Omental fat pad (tissue), 3 donors: ENCODE measurements at regions not wholly inside any gene's neighbourhood (a gene's known extent, or its start where the extent isn't known, plus 50 kb on each side); places are given as distances from the start of the nearest gene placed in this dataset.

Experiments used
- ATAC-seq: fragments of 150-250 bp; one replicate; pipeline ENCODE4 v1.9.1; 2016; ENCODE audit warnings: mild to moderate bottlenecking, moderate library complexity; ENCODE audit not compliant: low FRiP score
- DNase-seq: peaks from one replicate; pipeline ENCODE4 v3.0.0-alpha.2; 2019; ENCODE audit warnings: low spot score
- TF ChIP-seq, protein P1 (sequence below), 3 donors: fragments of 450-650 bp; IDR thresholded peaks; one replicate each; pipeline ENCODE4 v1.5.1; 2016 to 2017; ENCODE audit warnings: antibody characterized with exemption in 3 of 3, mild to moderate bottlenecking in 3 of 3, moderate library complexity in 2 of 3

DNA sequence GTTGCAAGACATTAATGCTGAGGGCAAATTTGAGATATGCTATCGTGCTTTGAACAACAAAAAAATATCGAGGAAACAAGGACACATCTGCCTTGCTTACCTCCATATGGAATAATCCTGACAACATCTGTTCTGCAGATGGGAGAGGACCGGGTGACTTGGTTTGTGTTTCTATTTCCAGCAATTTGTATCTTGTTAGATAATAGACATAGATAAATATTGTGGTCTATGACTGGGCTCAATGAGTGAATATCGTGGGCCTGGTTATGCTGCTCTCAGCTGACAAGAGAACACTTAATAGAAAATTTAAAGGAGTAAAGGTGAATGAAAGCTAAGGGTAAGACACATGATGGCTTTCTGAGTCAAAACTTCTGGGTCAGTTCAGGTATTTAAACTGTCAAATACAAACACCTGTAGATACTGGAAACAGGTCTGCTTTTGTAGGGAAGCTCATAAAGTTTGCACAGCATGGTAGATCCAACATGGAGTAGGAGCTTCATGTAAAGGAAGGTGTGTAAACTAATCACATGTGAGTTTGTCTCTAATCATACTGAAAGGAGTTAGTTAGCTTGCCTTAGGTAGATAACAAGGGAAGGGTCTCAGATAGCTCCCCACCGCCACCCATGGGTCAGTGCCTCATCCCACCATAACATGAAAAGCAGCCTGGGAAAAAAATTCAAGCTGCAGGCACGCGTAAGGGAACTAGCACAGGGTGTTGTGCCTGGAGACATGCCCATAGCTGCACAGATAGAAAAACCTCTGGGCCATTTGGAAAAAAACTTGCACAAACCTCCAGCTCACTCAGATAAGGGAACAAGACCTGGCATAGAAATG lies 904.1 kb upstream of the EPHA5 start:
- TF ChIP-seq, protein P1, sequence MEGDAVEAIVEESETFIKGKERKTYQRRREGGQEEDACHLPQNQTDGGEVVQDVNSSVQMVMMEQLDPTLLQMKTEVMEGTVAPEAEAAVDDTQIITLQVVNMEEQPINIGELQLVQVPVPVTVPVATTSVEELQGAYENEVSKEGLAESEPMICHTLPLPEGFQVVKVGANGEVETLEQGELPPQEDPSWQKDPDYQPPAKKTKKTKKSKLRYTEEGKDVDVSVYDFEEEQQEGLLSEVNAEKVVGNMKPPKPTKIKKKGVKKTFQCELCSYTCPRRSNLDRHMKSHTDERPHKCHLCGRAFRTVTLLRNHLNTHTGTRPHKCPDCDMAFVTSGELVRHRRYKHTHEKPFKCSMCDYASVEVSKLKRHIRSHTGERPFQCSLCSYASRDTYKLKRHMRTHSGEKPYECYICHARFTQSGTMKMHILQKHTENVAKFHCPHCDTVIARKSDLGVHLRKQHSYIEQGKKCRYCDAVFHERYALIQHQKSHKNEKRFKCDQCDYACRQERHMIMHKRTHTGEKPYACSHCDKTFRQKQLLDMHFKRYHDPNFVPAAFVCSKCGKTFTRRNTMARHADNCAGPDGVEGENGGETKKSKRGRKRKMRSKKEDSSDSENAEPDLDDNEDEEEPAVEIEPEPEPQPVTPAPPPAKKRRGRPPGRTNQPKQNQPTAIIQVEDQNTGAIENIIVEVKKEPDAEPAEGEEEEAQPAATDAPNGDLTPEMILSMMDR (IDR thresholded peaks at IDR 0.05): no peak
- peak; percentile 57 for ATAC-seq
- DNase-seq: no peak

DNA sequence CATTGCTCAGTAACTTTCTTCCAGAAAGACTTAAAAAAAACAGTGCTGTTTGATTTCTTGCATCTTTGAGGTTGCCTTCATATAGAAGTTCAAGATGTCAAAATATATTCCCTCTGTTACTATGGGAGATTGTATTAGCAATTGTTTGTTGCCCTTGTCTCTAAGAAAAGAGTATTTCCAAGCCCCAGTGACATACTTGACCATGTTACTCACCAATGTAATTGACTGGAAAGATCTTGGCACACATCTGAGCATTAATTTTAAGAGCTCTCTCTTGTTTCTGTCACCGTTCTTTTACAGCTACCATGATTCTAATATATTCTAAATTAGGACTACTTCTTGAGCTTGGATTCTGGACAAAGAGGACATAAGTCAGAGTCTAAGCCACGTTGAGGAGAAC lies 902.7 kb upstream of the EPHA5 start:
- no peak for DNase-seq
- peak; percentile 38 for ATAC-seq
- TF ChIP-seq, protein P1 (IDR thresholded peaks at IDR 0.05): no peak

DNA sequence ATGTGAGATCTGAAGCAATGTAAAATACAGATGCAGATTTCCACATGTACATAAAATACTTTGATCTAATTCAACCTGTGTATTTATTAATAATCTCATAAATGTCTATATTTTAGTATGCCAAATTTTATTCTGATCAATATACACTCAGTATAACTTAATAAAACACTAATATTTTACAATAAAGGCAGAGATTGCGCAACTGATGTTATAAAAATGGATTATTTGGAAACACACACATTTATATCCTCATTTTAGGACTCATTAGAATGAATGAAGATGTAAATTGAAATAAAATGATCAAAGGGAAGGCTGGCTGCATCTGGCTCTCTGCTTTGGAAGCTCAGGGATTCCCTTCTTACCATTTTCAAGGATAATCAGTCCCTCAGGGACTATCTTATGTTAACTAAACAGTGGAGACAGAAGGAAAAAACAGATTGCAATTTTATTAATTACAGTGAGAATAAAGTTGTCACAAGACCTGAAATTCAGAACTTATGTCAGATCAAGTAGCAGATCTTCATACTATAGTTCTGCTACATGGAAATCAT lies 900.9 kb upstream of the EPHA5 start:
- no peak for ATAC-seq
- DNase-seq: no peak
- TF ChIP-seq, protein P1 (IDR thresholded peaks at IDR 0.05): no peak

DNA sequence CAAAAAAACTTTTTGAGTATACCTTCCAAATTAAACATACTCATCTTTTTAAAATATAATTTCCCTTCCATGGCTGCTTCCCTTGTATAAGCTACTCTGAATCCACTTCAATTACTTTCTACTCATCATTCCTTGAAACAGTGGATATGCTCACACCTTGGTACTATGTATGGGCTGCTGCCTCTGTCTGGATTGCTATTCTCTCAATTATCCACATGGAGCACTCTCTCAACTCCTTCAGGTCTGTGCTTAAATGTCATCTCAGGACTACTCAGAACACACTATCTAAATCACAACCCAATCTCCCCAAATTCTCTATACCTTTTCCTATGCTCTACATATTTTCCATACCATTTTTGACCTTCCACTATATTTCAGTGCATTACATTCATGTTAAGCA lies 898.9 kb upstream of the EPHA5 start:
- ATAC-seq (no peak), DNase-seq (no peak)
- TF ChIP-seq, protein P1 (IDR thresholded peaks at IDR 0.05): no peak

DNA sequence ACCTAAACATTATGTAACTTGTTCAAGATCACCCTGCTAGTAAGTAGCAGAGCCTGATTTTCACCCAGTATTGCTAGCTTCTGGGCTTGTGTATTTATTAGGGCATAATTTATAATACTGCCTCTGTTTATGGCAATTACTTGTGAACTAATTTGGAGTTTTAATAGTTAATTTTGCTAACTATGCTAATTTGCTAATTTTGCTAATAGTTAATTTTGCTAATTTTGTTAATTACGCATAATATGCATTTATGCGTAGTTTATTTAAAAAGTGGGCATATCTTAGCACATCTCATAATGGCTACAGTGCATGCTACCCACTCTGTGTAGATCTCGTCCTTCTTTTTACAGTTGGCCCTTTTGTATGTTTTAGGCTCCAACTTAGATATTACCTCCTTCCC lies 898.1 kb upstream of the EPHA5 start:
- ATAC-seq (no peak), DNase-seq (no peak)
- TF ChIP-seq, protein P1 (IDR thresholded peaks at IDR 0.05): no peak

DNA sequence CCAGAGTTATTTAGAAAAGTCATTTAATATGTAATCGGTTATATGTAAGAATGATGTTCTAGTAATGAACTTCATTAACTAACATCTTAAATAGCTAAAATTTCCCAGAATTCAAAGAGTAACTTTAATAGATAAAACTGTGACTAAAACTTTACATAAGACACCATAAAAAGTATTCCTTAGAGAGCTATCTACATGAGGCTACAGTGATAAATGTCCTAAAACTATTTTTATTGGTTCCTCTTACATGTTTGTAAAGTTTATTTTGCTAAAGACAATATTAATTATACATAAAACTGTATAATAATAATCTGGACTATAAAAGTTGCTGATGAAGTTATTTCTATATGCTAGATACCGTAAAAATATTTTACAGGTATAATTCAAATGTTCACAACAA lies 897.7 kb upstream of the EPHA5 start:
- DNase-seq: no peak
- ATAC-seq: no peak
- TF ChIP-seq, protein P1 (IDR thresholded peaks at IDR 0.05): no peak

DNA sequence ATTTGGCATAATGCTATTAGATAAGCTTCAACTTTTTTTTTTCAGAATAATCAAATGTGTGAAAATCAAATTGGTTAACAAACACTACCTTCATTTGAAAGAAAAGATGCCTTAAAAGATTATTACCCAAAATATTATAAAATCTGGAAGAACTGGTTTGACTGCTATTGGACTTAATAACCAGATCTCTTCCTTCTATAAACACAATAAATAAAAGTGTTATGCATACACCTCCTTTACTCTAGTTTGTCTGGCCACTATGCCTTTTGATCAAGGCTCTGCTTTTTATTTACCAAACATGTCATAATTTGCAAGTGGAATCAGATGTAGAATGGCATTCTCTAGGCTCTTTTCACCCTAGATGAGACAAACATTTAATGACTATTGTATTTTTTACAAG lies 897.3 kb upstream of the EPHA5 start:
- TF ChIP-seq, protein P1 (IDR thresholded peaks at IDR 0.05): no peak
- no peak for DNase-seq
- ATAC-seq: no peak
